OCI-LY7 (cell line): ENCODE measurements at regions not wholly inside any gene's neighbourhood (a gene's known extent, or its start where the extent isn't known, plus 50 kb on each side); places are given as distances from the start of the nearest gene placed in this dataset.

Source experiments
- CTCF ChIP-seq: fragments of 200-600 bp; sonication (generic); conservative IDR thresholded peaks from 2 replicates; pipeline ENCODE4 v1.5.1; 2014; ENCODE audit warnings: mild to moderate bottlenecking, antibody characterized with exemption, low read length, moderate library complexity, mixed read lengths
- EZH2phosphoT487 ChIP-seq: fragments of 200-600 bp; sonication (generic); IDR thresholded peaks from 2 replicates; pipeline ENCODE4 v1.6.1; 2018; ENCODE audit warnings: low read depth, borderline replicate concordance, mild to moderate bottlenecking, mixed run types, antibody characterized with exemption, low read length, moderate library complexity, mixed read lengths

- TF ChIP-seq CTCF, result no peak
- no peak for TF ChIP-seq EZH2phosphoT487
These were observed 54.6 kb upstream of the DEPDC1 start for GRCh38 chr1:68551459-68551858.
